ENCODE measurements at regions not wholly inside any gene's neighbourhood (a gene's known extent, or its start where the extent isn't known, plus 50 kb on each side); places are given as distances from the start of the nearest gene placed in this dataset.

GRCh38 chr12:34602213-34602940 is 580.1 kb downstream of the ALG10 start:
- Histone ChIP-seq H3K14ac (ENCODE audit: low read length in 2 of 2) (no peak overlapping the region), H3K9ac (ENCODE audit: low read length) (no peak overlapping the region), H2BK120ac (ENCODE audit: low read depth, low read length) (no peak overlapping the region), H2BK5ac (ENCODE audit: low read depth, low read length, poor library complexity, severe bottlenecking) (no peak overlapping the region), H3K4me2 (ENCODE audit: low read length, poor library complexity, severe bottlenecking) (no peak overlapping the region), H2BK12ac (ENCODE audit: low read length in 2 of 2) (no peak overlapping the region), H4K8ac (ENCODE audit: low read length) (no peak overlapping the region), H3K79me1 (replicated peaks; ENCODE audit: low read length, poor library complexity, severe bottlenecking) (no peaks in the 10 kb centered on the region), H3K27ac (ENCODE audit: low read length, poor library complexity, severe bottlenecking) (no peak overlapping the region), H2AK5ac (ENCODE audit: low read length, severe bottlenecking) (no peak overlapping the region), H4K91ac (ENCODE audit: low read length) (no peak overlapping the region), H3K36me3 (ENCODE audit: control insufficient read depth in 1 of 2, insufficient read depth in 2 of 2, low read depth in 1 of 2, low read length in 2 of 2) (no peaks in the 10 kb centered on the region), H3K4me3 (ENCODE audit: insufficient read depth in 1 of 2, low read depth in 1 of 2, low read length in 2 of 2) (no peak overlapping the region), H2BK15ac (ENCODE audit: low read depth, poor library complexity, severe bottlenecking) (no peak overlapping the region), H3K23ac (ENCODE audit: low read length in 2 of 2) (no peak overlapping the region), H3K4me1 (ENCODE audit: control insufficient read depth, insufficient read depth, low read depth, low read length) (no peaks in the 10 kb centered on the region), H3K27me3 (ENCODE audit: control insufficient read depth in 1 of 2, insufficient read depth in 1 of 2, low read length in 2 of 2) (no peaks in the 10 kb centered on the region), H3K9me3 (ENCODE audit: control insufficient read depth, low read length) (peaks cover 6% of the 10 kb centered on the region), H2AFZ (ENCODE audit: low read depth, low read length) (no peak overlapping the region), H3K18ac (ENCODE audit: low read depth in 1 of 2, low read length in 2 of 2) (no peak overlapping the region), H3K4ac (ENCODE audit: low read depth in 1 of 2, low read length in 2 of 2) (no peak overlapping the region)
- 69% methylated on average over 22 of the region's 22 CpGs for WGBS
- no peak for DNase-seq

GRCh38 chr12:34603382-34604035 is 581.2 kb downstream of the ALG10 start:
- H3K4ac ChIP-seq (ENCODE audit: low read depth in 1 of 2, low read length in 2 of 2), result no peak overlapping the region

GRCh38 chr12:34604227-34604626 is 581.9 kb downstream of the ALG10 start:
- 34% methylated on average over 7 of the region's 7 CpGs for WGBS
- H3K18ac ChIP-seq (ENCODE audit: low read depth in 1 of 2, low read length in 2 of 2), result no peak overlapping the region
- H3K27me3 ChIP-seq (ENCODE audit: control insufficient read depth in 1 of 2, insufficient read depth in 1 of 2, low read length in 2 of 2), result no peaks in the 10 kb centered on the region
- H3K4me1 ChIP-seq (ENCODE audit: control insufficient read depth, insufficient read depth, low read depth, low read length), result no peaks in the 10 kb centered on the region
- H3K4ac ChIP-seq (ENCODE audit: low read depth in 1 of 2, low read length in 2 of 2), result no peak overlapping the region
- no peak overlapping the region for H4K8ac ChIP-seq (ENCODE audit: low read length)
- H2BK5ac ChIP-seq (ENCODE audit: low read depth, low read length, poor library complexity, severe bottlenecking), result no peak overlapping the region
- H3K23ac ChIP-seq (ENCODE audit: low read length in 2 of 2), result no peak overlapping the region
- H2BK15ac ChIP-seq (ENCODE audit: low read depth, poor library complexity, severe bottlenecking), result no peak overlapping the region
- no peak overlapping the region for H3K4me3 ChIP-seq (ENCODE audit: insufficient read depth in 1 of 2, low read depth in 1 of 2, low read length in 2 of 2)
- H3K9me3 ChIP-seq (ENCODE audit: control insufficient read depth, low read length), result peaks cover 7% of the 10 kb centered on the region
- no peaks in the 10 kb centered on the region for H3K36me3 ChIP-seq (ENCODE audit: control insufficient read depth in 1 of 2, insufficient read depth in 2 of 2, low read depth in 1 of 2, low read length in 2 of 2)
- no peak overlapping the region for H2BK120ac ChIP-seq (ENCODE audit: low read depth, low read length)
- DNase-seq, result no peak
- H3K9ac ChIP-seq (ENCODE audit: low read length), result no peak overlapping the region
- no peaks in the 10 kb centered on the region for H3K79me1 ChIP-seq (replicated peaks; ENCODE audit: low read length, poor library complexity, severe bottlenecking)
- H3K14ac ChIP-seq (ENCODE audit: low read length in 2 of 2), result no peak overlapping the region
- H3K4me2 ChIP-seq (ENCODE audit: low read length, poor library complexity, severe bottlenecking), result no peak overlapping the region
- no peak overlapping the region for H2AFZ ChIP-seq (ENCODE audit: low read depth, low read length)
- no peak overlapping the region for H3K27ac ChIP-seq (ENCODE audit: low read length, poor library complexity, severe bottlenecking)
- H2BK12ac ChIP-seq (ENCODE audit: low read length in 2 of 2), result no peak overlapping the region
- no peak overlapping the region for H4K91ac ChIP-seq (ENCODE audit: low read length)
- H2AK5ac ChIP-seq (ENCODE audit: low read length, severe bottlenecking), result no peak overlapping the region

More at GRCh38 chr12:34603382-34604035, 581.2 kb downstream of the ALG10 start:
- H3K9me3 ChIP-seq (ENCODE audit: control insufficient read depth, low read length), result peaks cover 9% of the 10 kb centered on the region
- no peak overlapping the region for H4K91ac ChIP-seq (ENCODE audit: low read length)
- H3K36me3 ChIP-seq (ENCODE audit: control insufficient read depth in 1 of 2, insufficient read depth in 2 of 2, low read depth in 1 of 2, low read length in 2 of 2), result no peaks in the 10 kb centered on the region
- H3K23ac ChIP-seq (ENCODE audit: low read length in 2 of 2), result no peak overlapping the region
- WGBS, result 68% methylated on average over 21 of the region's 21 CpGs
- no peak for DNase-seq
- H2BK12ac ChIP-seq (ENCODE audit: low read length in 2 of 2), result no peak overlapping the region
- H3K4me3 ChIP-seq (ENCODE audit: insufficient read depth in 1 of 2, low read depth in 1 of 2, low read length in 2 of 2), result no peak overlapping the region
- H3K27me3 ChIP-seq (ENCODE audit: control insufficient read depth in 1 of 2, insufficient read depth in 1 of 2, low read length in 2 of 2), result no peaks in the 10 kb centered on the region
- no peak overlapping the region for H3K18ac ChIP-seq (ENCODE audit: low read depth in 1 of 2, low read length in 2 of 2)
- no peak overlapping the region for H3K14ac ChIP-seq (ENCODE audit: low read length in 2 of 2)
- H2BK5ac ChIP-seq (ENCODE audit: low read depth, low read length, poor library complexity, severe bottlenecking), result no peak overlapping the region
- no peak overlapping the region for H2AK5ac ChIP-seq (ENCODE audit: low read length, severe bottlenecking)
- no peak overlapping the region for H2AFZ ChIP-seq (ENCODE audit: low read depth, low read length)
- H2BK120ac ChIP-seq (ENCODE audit: low read depth, low read length), result no peak overlapping the region
- H2BK15ac ChIP-seq (ENCODE audit: low read depth, poor library complexity, severe bottlenecking), result no peak overlapping the region
- no peak overlapping the region for H4K8ac ChIP-seq (ENCODE audit: low read length)
- H3K9ac ChIP-seq (ENCODE audit: low read length), result no peak overlapping the region
- no peaks in the 10 kb centered on the region for H3K4me1 ChIP-seq (ENCODE audit: control insufficient read depth, insufficient read depth, low read depth, low read length)
- H3K4me2 ChIP-seq (ENCODE audit: low read length, poor library complexity, severe bottlenecking), result no peak overlapping the region
- no peak overlapping the region for H3K27ac ChIP-seq (ENCODE audit: low read length, poor library complexity, severe bottlenecking)
- H3K79me1 ChIP-seq (replicated peaks; ENCODE audit: low read length, poor library complexity, severe bottlenecking), result no peaks in the 10 kb centered on the region

GRCh38 chr12:34604631-34605509 is 582.6 kb downstream of the ALG10 start:
- Histone ChIP-seq H3K23ac (ENCODE audit: low read length in 2 of 2) (no peak overlapping the region), H3K79me1 (replicated peaks; ENCODE audit: low read length, poor library complexity, severe bottlenecking) (no peaks in the 10 kb centered on the region), H2BK12ac (ENCODE audit: low read length in 2 of 2) (no peak overlapping the region), H4K8ac (ENCODE audit: low read length) (no peak overlapping the region), H3K4me2 (ENCODE audit: low read length, poor library complexity, severe bottlenecking) (no peak overlapping the region), H3K18ac (ENCODE audit: low read depth in 1 of 2, low read length in 2 of 2) (no peak overlapping the region), H2AFZ (ENCODE audit: low read depth, low read length) (no peak overlapping the region), H3K4me1 (ENCODE audit: control insufficient read depth, insufficient read depth, low read depth, low read length) (no peaks in the 10 kb centered on the region), H2BK15ac (ENCODE audit: low read depth, poor library complexity, severe bottlenecking) (no peak overlapping the region), H3K14ac (ENCODE audit: low read length in 2 of 2) (no peak overlapping the region), H3K4ac (ENCODE audit: low read depth in 1 of 2, low read length in 2 of 2) (no peak overlapping the region), H4K91ac (ENCODE audit: low read length) (no peak overlapping the region), H3K27me3 (ENCODE audit: control insufficient read depth in 1 of 2, insufficient read depth in 1 of 2, low read length in 2 of 2) (no peaks in the 10 kb centered on the region), H2AK5ac (ENCODE audit: low read length, severe bottlenecking) (no peak overlapping the region), H3K4me3 (ENCODE audit: insufficient read depth in 1 of 2, low read depth in 1 of 2, low read length in 2 of 2) (no peak overlapping the region), H3K36me3 (ENCODE audit: control insufficient read depth in 1 of 2, insufficient read depth in 2 of 2, low read depth in 1 of 2, low read length in 2 of 2) (no peaks in the 10 kb centered on the region), H2BK120ac (ENCODE audit: low read depth, low read length) (no peak overlapping the region), H3K27ac (ENCODE audit: low read length, poor library complexity, severe bottlenecking) (no peak overlapping the region), H3K9me3 (ENCODE audit: control insufficient read depth, low read length) (peaks cover 7% of the 10 kb centered on the region), H2BK5ac (ENCODE audit: low read depth, low read length, poor library complexity, severe bottlenecking) (no peak overlapping the region), H3K9ac (ENCODE audit: low read length) (no peak overlapping the region)
- 77% methylated on average over 37 of the region's 37 CpGs for WGBS
- no peak for DNase-seq

All from mesenchymal stem cell (in vitro differentiated cells and primary cell).